HG03442 (cell line): ENCODE measurements at regions not wholly inside any gene's neighbourhood (a gene's known extent, or its start where the extent isn't known, plus 50 kb on each side); places are given as distances from the start of the nearest gene placed in this dataset.
"Not testable (repeated sequence)": the region's sequence is repeated elsewhere in the genome, so short reads cannot be mapped to it uniquely, and the experiment has no call there.

Source experiments
- ATAC-seq: cut with Tn5 transposase; IDR thresholded peaks from one replicate; pipeline ENCODE4 v1.9.1; 2021; ENCODE audit warnings: mild to moderate bottlenecking, moderate library complexity; ENCODE audit not compliant: unreplicated experiment

DNA sequence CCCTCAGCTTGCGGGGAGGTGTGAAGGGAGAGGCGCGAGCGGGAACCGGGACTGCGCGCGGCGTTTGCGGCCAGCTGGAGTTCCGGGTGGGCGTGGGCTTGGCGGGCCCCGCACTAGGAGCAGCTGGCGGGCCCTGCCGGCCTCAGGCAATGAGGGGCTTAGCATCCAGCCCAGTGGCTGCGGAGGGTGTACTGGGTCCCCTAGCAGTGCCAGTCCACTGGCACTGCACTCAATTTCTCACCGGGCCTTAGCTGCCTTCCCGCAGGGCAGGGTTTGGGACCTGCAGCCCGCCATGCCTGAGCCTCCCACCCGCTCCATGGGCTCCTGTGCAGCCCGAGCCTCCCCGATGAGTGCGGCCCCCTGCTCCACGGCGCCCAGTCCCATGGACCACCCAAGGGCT, 163.5 kb upstream of the PTCH1 start:
- ATAC-seq, result not testable (repeated sequence)

DNA sequence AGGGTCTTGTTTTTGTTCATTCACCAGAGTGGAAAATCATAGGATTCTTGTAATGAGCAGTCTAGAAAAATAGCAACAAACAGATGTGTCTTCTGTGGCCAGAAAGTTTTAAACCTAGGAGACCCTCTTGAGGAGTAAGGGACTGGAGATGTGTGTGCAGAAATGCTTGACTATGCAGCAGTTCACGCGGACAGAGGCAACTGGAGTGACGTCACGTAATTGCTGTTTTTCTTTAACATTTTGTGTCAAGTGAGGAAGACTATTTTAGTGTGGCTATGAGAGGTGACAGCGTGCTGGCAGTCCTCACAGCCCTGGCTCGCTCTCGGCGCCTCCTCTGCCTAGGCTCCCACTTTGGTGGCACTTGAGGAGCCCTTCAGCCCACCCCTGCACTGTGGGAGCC, 163.1 kb upstream of the PTCH1 start:
- ATAC-seq, result no peak

DNA sequence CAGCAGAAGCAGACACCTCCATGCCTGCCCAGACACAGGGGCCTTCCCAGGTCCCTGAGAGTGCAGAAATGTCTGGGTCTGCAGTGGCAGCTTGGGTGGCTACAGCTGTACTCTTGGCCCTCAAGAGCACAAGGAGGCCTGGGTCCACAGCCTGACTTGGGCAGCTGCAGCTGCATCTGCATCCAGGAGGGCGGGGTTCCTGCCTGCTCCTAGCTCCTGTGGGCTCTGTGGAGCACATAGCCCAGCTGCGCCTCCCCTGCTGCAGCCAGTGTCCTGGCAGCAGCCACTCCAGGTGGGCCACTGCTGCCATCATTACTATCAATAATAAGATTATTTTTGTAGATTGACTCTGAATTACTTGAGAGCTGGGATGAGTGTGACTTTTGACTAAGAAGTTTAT, 162.0 kb upstream of the PTCH1 start:
- no peak for ATAC-seq

DNA sequence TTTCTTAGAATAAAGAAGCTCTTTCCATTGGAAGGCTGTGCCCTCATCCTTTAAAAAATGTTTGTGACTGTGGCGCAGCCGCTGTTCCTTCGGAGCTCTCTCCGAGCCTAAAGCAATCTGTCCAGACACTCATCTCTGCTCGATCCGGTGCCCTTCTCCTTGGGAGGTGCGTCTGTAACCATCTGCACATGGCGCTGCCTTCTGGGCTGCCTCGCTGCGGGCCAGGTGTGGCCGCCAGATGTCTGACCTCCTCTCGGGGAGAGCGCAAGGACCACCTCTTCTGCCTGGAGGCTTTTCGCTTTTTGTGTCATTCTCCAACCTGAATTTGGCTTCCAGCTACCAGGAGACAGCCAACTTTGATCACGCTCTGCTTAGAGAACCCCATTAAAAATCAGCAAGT, 153.4 kb upstream of the PTCH1 start:
- ATAC-seq, result no peak

DNA sequence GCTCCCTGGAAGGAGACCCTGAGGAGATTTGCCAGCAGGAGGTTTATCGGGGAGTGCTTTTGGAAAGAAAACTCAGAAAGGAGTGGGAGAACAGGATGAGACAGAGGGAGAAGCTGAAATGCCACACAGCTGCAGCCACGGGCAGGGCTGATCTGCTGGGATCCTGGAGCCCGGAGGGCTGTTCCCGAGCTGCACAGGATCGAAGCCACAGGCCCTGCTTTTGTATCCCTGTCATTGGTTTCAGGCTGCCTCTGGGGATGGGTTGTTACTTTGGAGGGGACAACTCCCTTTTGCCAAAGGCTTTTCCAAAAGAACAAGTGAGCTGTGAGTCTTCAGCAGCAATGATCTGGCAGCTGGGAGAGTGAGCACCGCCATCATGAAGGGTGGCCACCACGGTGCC, 152.5 kb upstream of the PTCH1 start:
- no peak for ATAC-seq

DNA sequence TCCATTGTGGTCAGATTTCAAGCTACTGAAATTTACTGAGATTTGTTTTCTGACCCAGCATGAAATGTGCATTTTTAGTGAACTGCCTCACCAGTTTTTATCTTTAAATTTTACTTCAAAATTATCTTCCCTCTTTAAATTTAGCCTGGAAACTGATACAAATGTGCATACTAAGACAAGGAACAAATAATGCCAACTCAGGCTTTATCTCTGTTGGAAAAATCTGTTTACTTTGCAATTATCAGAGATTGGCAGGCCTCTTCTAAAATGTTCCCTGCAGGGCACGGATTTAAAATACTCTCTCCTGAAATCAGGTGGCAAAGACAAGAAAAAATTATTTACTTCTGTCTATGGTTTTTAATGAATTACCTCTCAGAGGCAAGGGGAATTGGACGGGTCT, 151.0 kb upstream of the PTCH1 start:
- no peak for ATAC-seq

DNA sequence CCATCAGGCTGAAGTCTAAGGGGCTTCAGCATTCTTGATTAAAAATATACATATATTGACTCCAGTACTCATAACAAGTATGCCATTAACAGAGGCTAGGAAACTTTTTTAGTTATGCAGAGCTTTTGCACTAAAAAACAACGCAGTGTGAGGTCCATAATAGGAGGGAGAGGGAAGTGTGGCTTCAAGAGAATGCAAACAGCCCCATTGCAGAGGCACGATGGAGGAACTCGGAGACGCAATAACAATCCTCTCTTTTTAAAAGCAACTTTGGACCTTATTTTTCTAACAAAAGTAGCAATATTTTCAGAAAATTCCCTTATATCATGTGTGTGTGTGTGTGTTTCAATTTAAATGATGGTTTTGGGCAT, 150.0 kb upstream of the PTCH1 start:
- ATAC-seq, result no peak

DNA sequence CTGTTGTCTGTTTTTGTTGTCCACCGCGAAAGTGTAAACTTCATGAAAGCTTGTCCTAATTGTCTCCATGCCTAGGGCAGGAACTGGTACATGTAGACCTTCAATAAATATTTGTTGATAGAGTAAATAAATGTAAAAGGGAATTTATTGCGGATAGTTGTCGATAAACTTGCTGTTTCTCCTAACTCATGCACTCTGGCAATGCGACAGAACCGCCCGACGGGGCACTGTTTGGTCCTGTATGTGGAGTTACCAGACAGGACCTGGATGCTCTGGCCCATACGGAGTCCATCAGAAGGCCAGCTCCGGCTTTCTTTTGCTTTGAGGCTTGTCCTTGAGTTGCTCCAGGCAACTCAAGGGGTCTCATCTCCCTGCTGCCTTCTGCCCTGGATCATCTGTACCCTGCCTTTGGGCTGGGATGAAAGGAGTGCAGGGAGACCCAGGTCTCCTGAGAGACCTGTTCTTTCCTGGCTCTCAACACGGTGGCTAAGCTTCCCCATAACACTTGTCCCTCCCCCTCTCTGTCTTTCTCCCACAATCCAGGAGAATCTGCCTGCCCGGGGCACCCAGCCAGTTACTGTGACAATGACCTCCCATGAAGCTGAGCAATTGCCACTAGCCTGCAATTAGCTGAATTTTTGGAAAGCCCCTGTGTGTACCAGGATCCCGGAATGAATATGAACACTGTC, 149.5 kb upstream of the PTCH1 start:
- no peak for ATAC-seq

DNA sequence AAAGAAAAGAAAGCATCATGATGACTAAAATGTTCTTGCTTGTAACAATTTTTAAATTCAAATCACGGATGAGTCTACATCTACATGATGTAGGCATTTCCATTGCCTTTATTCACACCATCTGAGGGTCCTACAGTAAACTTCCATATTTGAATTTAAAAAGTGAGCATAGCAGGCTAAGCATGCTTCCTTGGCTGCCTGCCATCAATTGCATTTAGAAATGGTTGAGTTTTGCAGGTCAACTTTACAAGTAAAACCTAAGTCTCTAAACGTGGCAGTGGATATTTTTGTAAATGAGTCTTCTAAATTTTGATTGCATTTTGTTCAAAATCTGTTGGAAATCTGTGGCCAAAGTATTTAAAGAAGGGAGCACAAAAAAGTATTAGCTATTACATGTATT, 136.5 kb upstream of the PTCH1 start:
- ATAC-seq, result no peak

DNA sequence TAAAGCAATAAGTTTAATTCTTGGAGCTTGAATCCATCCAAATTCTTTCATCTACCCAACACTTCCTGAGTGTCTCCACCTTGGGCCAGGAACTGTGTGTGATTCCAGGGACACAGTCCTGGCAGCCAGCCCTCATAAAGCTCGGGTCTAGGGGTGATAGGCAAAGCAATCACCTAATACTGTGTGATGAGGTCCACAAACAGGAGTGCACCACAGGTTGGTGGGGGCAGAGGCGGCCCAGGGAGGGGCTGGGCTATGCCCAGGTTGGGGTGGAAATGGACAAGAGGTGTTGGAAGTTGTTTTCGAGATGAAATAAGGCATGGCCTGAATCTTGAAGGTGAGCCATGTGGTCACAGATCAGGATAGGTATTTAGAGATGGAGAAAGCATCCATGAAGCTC, 133.9 kb upstream of the PTCH1 start:
- ATAC-seq, result no peak

DNA sequence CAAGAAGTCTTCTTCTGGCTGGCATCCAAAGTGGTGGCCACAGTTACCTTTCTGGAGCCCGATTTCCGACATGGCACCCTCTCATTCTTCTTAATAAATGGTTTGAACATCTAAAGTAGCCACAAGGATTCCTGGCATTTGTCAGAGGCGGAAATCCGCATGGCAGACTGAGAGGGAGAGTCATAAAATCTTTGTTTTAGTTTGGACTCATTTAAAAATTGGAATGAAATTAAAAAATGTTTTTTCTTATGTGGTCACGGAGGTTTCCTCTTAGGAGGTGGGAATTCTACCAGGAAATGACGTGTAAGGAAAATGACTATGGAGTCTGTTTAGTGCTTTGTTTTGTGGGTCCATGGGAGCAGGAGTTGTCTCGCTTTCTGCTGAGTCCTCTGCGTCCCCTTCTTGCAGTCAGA, 133.0 kb upstream of the PTCH1 start:
- ATAC-seq, result no peak

DNA sequence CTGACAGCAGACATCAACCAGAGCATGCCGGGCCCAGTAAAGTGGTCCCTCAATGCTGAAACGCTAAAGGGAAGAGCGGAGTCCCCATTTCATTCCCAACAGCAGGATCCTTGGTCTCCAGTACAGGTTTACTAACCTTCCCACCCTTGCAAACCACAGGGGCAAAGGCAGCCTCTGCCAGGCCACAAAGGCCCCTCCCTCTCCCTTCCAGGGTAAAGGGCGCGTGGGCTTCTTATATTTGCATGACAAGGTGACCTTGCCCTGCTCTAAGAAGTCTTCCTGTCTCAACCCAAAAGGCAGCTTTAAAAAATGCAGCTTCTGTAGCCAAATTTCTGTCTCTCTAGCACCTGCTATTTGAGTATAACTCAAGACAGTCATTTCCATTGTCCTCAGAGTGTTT, 131.5 kb upstream of the PTCH1 start:
- no peak for ATAC-seq

DNA sequence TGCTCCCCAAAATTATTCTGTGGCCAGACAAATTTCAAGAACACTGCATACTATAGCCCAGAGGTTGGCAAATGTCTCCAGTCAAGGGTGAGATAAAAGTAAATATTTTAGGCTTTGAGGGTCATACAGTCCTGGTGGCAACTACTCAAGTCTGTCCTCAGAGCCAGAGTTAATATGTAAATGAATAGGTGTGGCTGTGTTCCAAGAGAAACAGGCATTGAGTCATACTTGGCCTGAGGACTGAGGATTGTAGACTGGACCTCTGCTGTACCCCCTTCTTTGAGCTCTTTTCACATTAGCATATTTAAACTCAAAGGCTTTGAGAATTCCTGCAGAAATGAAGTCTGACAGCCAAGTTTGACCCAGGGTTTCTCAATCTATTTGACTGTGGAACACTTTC, 129.2 kb upstream of the PTCH1 start:
- ATAC-seq, result no peak

DNA sequence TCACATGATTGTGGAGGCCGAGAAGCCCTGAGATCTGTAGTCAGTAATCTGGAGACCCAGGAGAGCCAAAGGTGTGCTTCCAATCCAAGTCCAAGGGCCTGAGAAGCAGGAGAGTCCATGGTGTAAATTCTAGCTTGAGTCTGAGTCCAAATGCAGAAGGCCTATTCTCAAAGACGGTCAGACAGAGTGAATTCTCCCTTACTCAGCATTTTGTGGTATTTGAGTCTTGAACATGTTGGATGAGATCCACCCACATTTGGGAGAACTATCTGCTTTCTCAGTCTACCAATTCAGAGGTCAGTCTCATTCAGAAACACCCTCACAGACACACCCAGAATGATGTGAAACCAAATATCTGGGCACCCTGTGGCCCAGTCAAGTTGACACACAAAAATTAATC, 128.8 kb upstream of the PTCH1 start:
- ATAC-seq, result no peak

DNA sequence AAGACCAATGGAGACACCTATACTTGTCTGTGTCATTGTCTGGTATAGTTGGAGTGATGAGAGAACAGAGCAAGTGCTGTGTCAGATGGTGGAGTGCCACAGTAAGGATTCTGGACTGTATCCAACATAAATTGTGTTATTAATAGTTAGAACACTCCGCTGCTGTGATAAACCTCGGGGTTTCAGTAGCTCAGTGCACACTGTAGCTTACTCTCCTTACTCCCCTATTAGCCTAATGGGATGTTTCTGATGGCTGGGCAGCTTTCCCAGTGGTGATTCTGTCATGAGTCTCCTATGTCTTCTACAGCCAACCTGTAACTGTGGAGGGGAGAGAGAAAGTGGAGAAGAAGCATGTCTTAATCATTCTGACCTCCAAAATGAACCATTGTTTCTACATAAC, 127.6 kb upstream of the PTCH1 start:
- no peak for ATAC-seq

DNA sequence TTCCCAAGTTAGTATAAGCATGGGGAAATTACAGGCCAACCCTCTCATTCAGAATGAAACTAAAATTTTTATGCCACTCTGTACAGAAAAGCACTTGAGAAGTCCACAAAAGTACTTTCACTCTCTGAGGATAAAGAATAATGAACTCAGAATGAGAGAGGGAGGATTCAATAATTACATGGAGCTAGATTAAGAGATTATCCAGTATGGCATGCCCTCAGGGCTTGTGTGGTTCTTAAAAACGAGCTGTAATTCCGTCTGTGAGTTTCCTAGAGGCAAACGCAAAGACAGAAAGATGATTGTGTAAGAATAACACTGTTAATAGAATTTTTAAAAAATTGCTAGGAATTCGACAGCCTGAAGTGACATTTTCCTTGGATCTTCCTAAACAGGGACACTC, 126.8 kb upstream of the PTCH1 start:
- no peak for ATAC-seq

DNA sequence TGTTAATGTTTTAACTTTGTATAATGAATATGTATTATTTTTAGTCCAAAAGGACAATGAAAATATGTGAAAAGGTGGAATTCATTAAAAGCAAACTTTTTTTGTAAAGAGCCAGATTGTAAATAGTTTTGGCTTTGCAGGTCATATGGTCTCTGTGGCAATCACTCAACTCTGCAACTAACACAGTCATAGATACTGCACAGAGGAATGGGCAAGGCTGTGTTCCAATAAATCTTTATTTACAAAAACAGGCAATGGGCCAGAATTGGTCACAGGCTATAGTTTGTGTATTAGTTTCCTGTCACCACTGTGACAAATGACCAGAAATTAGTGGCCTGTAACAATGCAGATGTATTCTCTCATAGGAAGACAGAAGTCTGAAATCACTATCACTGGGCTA, 125.4 kb upstream of the PTCH1 start:
- no peak for ATAC-seq

DNA sequence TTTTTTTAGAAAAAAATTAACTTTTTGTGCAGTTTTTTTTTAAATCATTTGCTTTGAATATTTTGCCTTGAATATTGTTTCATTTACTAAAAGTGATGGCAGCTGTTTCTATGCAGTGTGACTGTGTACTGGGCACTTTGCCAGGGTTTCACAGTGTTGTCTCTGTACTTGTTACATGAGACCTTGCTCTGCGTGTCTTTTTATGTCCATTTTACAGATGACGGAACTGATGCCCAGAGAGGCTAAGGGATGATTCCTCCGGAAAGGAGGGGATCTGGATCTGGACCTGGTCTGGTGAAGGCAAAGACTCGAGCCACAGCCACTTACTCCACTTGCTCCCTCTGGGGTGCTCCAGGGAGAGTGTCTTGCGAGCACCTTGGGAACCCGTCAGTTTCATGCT, 124.8 kb upstream of the PTCH1 start:
- ATAC-seq, result no peak

DNA sequence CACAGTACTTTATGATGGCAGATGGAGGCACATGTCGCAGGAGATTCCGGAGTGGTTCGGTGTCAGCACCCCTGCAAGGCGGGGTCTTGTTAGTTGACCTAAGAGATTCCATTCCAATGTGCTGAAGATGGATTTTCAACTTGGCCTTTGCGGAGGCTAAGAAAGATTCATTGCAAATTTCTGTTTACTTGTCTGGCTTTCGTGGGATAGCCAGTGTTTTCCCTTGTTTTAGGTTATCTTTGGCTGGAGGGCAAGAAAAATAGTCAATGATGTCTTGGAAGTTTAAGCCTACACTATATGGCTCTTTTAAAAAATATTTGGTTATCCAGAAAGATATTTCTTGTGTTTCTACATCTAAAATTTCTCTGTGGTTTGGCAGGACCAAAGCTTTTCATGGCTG, 123.6 kb upstream of the PTCH1 start:
- no peak for ATAC-seq

DNA sequence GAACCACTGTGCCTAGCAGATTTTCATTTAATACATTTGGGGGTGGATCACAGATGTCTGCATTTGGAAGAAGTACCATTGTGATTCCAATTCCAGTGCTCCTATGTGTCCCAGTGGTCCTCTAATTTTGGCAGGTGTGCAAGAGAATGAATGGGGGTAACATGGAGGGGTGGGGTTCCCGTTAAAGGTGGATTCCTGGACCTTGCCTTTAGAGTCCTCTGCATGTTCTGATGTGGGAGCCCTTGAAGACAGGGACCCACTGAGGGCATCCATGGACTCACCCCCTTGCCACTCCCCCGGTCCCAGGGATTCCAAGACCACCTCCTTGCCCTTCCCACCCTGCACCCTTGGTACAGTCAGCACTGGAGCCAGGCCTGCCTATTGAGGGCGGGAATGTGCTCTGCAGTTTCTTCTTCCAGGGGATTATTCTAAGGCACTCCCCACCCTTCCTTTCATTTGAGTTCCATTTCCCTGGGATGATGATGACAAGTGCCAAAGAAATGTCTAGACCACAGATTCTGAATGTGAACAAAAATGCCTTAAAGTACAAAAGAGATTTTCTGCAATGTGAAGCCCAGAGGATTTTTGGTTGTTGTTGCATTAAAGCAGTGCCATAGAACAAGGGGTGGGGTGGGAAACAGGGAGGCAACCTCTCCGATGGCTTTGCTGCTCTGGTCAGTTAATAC, 119.4 kb upstream of the PTCH1 start:
- no peak for ATAC-seq

DNA sequence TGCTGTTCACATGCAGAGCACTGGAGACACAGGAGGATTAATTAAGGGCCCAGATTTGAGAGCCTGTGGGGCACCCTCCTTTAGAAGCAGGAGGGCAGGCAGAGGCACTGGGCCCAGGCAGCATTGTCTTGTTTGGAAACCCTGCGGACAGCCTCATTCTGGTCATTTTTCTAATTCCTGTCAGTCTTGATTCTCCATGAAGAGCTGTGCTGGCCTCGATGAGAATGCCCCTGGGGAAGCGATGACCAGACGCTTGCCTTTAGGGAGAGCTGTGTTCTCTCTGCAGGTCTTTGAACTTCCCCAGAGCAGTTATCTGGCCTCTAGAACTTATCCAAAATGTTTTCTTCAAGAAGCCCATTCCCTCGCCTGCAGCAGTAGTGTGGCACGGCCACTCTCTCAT, 117.8 kb upstream of the PTCH1 start:
- no peak for ATAC-seq

DNA sequence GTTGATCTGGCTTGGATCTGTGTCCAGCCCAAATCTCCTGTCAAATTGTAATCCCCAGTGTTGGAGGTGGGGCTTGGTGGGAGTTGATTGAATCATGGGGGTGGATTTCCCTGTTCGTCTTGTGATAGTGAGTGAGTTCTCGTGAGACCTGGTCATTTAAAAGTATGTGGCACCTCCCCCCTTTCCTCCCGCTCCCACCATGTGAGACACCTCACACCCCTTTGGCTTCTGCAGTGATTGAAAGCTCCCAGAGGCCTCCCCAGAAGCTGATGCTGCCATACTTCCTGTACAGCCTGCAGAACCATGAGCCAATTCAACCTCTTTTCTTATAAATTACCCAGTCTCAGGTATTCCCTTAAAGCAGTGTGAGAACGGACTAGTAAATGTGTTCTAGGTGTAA, 117.3 kb upstream of the PTCH1 start:
- ATAC-seq, result no peak

DNA sequence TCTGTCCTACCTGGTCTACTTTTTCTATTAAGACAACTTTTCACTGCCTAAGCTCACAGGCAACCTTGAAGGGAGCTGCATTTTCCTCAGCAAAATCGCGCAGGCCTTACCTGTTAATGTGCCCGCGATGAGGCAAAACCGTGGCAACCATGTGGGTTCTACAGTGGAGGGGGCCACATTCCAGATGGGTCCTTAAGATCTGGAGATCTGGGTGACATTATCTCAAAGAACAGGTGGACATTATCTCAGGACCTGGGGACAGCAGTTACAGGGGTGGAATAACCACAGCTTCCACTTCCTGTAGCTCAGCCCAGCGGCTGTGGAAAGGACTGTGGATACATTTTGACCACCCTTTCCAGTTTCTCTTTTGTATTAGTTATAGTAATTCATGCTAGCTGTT, 112.8 kb upstream of the PTCH1 start:
- no peak for ATAC-seq
